ENCODE measurements at regions not wholly inside any gene's neighbourhood (a gene's known extent, or its start where the extent isn't known, plus 50 kb on each side); places are given as distances from the start of the nearest gene placed in this dataset.

- DNase-seq, result no peak
Measured at GRCh38 chr9:88326936-88327335, 61.3 kb upstream of the SPIN1 start.

GRCh38 chr9:88326015-88326414 lies 62.2 kb upstream of the SPIN1 start:
- no peak for DNase-seq

DNA sequence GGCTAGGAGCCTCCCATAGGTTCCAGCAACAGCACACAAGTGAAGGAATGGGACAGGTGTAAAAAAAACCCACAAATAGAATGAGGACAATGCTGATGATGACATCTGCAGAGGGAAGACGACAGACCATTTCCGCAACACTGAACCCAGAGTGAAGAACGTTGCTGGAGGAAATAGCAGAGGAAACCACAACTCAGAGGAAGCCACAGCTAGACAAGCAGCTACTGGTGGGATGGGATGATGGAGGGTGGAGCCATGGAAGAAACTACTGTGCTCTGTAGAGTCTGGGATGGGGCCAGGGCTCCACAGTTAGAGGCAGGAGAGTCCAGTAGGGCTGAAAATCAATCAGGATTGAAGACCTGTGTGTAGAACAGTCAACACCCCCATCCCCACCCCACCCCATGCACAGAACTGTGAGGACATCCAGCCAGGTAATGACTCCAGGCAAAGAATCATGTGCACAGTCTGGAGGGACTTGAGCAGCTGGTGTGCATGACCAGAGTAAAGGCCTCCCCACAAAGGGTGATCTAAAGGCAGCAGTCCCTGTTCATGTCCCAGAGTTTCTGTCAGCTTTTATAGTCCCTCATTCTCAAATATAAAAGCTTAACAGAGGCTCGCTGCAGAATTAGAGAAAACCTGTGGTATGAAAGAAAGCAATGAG lies 65.2 kb upstream of the SPIN1 start:
- peak; percentile 28 for DNase-seq

- no peak for DNase-seq
Measured at GRCh38 chr9:88321764-88322163, 66.5 kb upstream of the SPIN1 start.

GRCh38 chr9:88320748-88321415 lies 67.4 kb upstream of the SPIN1 start:
- no peak for DNase-seq

DNA sequence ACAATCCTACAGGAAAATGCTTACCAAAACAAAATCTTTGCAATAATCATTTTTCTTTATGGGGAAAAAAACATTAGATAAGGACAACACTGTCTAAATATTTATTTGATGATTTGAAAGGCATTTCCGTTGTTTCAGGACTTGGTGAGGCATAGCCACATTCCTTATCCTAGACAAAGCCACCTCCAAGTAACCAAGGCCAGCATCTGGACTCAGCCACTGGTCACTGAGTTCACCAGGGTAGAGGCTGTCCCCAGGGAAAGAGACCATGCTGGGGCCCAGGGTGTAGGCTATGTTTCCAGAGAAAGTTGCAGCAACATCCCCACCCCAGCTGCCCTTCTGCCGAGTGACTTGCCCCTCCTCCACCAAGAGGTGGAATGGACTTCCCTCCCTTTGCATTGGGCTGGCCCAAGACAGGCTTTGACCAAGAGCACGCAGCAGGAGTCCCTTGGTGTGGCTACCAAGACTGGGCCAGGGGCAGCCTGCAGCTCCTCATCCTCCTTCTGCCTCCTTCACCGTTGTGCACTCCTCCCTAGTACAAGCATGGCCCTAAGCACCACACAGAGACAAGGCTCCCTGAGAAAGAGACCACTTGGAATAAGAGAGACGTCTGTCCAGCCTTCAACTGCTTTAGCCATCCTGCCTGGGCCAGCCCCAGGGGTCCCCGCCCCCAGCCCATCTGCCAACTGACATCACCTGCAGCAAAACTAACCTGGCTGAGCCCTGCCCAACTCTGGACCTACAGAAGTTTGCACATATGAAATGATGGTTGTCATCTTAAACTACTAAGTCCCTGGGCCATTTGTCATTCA lies 68.1 kb upstream of the SPIN1 start:
- no peak for DNase-seq

DNA sequence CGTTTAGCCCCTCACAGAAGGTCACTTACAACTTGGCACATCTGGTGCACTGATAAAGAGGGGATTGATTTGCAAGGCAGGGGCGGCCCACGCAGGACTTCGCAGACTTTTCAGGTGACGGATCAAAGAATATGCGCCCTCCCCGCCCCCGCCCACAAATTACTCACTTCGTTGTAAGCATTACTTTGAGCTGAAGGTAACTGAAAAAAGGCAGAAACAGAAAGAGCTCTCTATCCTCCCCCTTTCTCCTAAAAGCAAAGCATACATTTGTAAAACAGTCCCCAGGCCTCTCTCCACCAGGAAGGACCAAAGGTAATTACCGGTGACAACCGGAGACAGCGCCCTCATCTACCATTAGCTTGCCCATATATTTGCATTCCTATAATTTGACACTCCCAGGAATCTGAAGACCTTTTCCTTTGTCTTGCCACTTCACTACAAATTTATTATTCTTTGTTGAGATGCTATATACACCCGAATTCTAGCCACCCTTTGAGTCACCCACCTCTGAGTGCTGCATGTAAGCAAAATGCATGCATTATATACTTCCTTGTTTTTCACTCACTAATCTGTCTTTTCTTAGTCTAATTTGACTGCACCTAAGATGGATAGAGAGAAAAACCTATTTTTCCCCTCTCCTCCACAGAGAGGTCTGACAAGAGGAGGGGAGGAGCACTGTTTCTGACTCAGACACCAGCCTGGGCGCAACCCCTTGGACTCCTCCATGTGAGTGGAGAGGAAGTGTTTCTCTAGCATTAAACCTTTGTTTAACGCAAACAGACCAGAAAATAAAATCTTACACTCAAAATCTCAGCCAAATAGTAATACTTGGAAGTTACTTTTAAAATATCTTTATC lies 74.7 kb upstream of the SPIN1 start:
- DNase-seq, result peak; percentile 61

GRCh38 chr9:88312517-88313103 lies 75.6 kb upstream of the SPIN1 start:
- peak; percentile 27 for DNase-seq

GRCh38 chr9:88312045-88312444 lies 76.2 kb upstream of the SPIN1 start:
- no peak for DNase-seq

DNA sequence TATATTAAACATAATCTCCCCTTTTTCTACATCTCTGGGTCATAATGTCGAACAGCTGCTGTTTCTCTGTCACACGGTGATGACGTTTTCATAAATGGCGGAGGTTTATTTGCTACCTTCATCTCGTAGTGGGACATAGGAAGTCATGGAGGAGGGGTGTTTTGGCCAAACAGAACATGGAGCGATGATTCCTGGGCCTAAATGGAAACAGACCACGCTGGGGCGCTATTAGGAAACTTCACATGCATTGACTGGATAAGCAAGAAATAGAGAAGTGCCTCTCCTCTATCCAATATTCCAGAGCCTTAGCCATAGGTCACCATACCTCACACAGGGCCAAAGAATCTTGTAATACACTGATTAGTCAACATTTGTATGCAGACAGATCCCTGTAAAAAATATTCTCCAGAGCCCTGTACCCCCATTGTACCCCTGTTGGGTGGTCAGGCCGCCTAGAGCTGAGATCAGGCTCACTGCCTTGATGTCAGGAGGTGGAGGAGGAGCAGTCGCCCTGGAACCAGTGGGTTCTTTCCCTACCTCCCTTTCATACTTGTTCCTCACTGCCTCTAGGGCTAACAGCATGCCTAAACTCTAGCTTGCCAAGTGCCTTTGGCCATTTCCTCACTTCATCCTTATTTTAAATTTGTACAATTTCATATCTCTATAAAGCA lies 77.8 kb upstream of the SPIN1 start:
- DNase-seq, result no peak

GRCh38 chr9:88308831-88309560 lies 79.2 kb upstream of the SPIN1 start:
- DNase-seq, result no peak

GRCh38 chr9:88307136-88307535 lies 81.1 kb upstream of the SPIN1 start:
- no peak for DNase-seq

GRCh38 chr9:88303721-88304451 lies 84.4 kb upstream of the SPIN1 start:
- DNase-seq, result peak; percentile 68

DNA sequence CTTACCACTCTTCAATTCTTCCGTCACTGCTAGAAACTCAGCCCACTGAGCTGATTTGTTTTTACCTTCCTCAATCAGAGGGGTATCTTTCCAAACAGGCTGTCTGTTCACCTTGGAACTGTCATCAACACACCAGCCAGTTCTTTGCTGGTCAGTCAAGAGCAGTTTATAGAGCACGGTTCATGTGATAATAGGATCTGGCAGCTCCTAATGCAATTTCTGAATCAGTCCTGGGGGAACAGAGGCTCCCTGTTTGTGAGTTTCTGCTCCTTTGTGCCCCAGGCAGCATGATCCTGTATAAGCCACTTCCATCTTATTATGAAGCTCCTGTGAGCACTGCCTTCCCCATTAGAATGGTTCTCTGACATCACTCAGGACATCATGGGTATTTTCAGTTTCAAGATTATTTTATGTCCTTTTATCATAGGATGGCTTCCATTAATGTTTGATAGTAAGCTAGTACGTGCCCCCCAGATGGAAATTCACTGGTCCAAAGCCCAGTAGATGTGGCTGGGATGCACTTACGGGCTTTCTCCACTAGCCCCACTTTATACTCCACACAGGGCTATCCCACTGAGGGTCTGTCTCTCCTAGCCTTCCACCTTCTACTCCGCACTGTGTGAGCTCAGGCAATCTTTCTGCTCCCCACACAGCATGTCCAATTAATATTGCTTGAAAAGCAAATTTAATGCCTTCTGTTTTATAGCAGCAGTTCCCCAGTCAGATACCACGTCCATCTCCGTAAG lies 85.5 kb upstream of the SPIN1 start:
- DNase-seq, result no peak

DNA sequence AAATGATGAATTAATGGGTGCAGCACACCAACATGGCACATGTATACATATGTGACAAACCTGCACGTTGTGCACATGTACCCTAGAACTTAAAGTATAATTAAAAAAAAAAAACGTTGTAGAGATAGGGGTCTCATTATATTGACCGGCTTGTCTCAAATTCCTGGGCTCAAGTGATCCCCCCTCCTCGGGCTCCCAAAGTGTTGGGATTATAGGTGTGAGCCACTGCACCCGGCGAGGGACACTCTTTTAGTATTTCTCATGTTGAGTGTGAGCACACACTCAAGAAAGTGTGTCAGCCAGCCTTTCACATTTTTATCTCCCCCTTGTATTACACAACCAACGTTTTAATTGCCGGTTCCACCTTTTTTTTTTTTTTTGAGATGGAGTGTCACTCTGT lies 87.7 kb upstream of the SPIN1 start:
- DNase-seq, result no peak

DNA sequence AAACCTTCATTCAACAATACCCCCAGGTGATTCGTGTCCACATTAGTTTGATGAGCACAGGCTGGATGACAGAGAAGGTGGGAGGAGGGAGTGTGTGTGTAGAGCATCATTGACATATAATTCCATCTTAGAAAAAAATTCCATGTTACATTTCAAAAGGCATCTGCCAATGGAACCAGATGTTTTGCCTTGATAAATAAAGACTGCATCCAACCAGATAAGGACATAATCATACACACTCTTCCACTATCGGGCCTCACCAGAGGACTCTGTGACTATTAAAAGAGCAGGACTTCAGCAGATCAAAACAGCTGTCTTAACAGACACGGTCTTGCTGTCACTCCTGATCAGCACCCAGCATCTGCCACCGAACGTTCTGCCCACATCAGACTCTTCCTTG lies 96.4 kb upstream of the SPIN1 start:
- DNase-seq, result no peak

- DNase-seq, result no peak
Measured at GRCh38 chr9:88291056-88291455, 97.2 kb upstream of the SPIN1 start.

DNA sequence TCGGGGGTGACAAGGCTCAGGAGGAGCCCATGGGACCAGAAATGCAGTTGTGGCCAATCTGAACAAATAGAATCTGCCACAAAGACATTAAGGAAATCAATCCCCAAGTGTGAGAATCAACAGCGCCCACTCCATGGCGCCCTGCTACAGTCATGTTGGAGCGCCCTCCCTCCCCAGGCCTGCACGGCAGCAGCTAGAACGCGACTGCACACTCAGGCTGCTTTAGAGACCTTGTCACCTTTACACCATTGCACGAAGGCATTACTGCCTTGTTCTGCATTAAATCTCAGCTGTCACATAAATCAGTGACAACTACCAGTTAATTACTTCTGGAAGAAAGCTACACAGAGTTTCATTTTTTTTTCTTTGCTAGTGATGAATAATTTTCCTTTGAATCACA lies 98.7 kb upstream of the SPIN1 start:
- no peak for DNase-seq

DNA sequence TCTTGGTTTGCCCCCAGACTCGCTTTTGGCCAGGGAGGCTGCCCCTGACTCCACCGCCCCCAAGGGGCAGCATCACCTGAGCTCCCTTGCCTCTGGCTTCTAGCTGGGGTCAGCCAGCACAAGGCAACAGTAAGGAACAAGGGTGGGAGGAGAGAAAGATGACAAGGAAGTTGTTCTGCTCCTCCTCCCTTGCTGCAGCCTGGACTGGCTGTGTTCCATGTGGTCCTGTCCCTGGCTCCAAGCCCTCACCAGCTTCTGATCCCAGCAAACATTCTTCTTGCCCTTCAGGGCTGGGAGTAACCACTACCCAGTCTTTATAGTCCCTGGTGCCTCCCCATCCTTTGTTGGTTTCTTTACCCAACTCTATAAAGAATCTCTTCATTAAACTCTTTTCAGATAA lies 100.3 kb upstream of the SPIN1 start:
- DNase-seq, result no peak

- no peak for DNase-seq
Measured at GRCh38 chr9:88280816-88281382, 107.3 kb upstream of the SPIN1 start.
